ENCODE measurements at regions not wholly inside any gene's neighbourhood (a gene's known extent, or its start where the extent isn't known, plus 50 kb on each side); places are given as distances from the start of the nearest gene placed in this dataset.

GRCh38 chr6:112991912-112992311 lies 644.8 kb downstream of the RFPL4B start:
- TF ChIP-seq CTCF (IDR thresholded peaks at IDR 0.05) (no peak), POLR2A (IDR thresholded peaks at IDR 0.05) (no peak)
